Stomach smooth muscle (tissue), 2 donors: ENCODE measurements at regions not wholly inside any gene's neighbourhood (a gene's known extent, or its start where the extent isn't known, plus 50 kb on each side); places are given as distances from the start of the nearest gene placed in this dataset.
"Not testable (repeated sequence)": the region's sequence is repeated elsewhere in the genome, so short reads cannot be mapped to it uniquely, and the experiment has no call there.

Experiments used
- H3K27ac ChIP-seq: one replicate; pipeline ENCODE4 v1.7.0; 2013; ENCODE audit warnings: mild to moderate bottlenecking, low read length, inconsistent platforms
- H3K27me3 ChIP-seq, 2 donors: one replicate each; pipeline ENCODE4 v1.7.0; 2013; ENCODE audit warnings: low read length in 2 of 2; ENCODE audit not compliant: insufficient read depth in 2 of 2, control insufficient read depth in 1 of 2
- H3K36me3 ChIP-seq, 2 donors: one replicate each; pipeline ENCODE4 v1.7.0; 2013; ENCODE audit warnings: low read length in 2 of 2; ENCODE audit not compliant: control insufficient read depth in 2 of 2, insufficient read depth in 2 of 2
- H3K4me1 ChIP-seq: one replicate; pipeline ENCODE4 v1.7.0; 2013; ENCODE audit warnings: low read length; ENCODE audit not compliant: control insufficient read depth, insufficient read depth
- H3K4me3 ChIP-seq, 2 donors: one replicate each; pipeline ENCODE4 v1.7.0; 2013; ENCODE audit warnings: low read length in 2 of 2
- H3K9ac ChIP-seq, 2 donors: one replicate each; pipeline ENCODE4 v1.7.0; 2013; ENCODE audit warnings: low read length in 2 of 2, mild to moderate bottlenecking in 1 of 2
- H3K9me3 ChIP-seq, 2 donors: one replicate each; pipeline ENCODE4 v1.7.0; 2013; ENCODE audit warnings: low read length in 2 of 2; ENCODE audit not compliant: control insufficient read depth in 2 of 2
- donor health status: healthy.
- donor health status: Pancreatic carcinoma.

DNA sequence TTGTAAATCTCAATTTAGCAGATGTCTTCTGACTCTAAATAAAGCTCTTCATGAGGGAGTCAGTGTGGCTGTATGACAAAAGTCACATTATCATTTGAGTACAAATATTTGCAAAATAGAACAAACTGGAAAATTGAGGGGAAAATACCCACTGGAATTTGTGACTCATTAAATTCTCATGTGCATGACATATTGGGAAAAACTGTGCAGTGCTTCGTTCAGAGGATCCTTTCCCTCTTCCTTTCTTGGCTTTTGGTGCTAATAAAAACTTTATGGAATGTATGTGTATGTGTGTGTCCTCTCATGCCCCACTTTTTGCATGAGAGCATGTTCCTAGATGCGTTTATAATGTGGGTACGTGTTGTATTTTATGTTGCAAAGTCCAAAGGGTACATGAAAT is 267.8 kb downstream of the KTN1 start:
- Histone ChIP-seq H3K27ac (no peak overlapping the region), H3K9me3 (no peaks in the 10 kb centered on the region), H3K27me3 (no peaks in the 10 kb centered on the region), H3K36me3 (no peaks in the 10 kb centered on the region), H3K4me1 (no peaks in the 10 kb centered on the region), H3K4me3 (no peak overlapping the region), H3K9ac (no peak overlapping the region)

DNA sequence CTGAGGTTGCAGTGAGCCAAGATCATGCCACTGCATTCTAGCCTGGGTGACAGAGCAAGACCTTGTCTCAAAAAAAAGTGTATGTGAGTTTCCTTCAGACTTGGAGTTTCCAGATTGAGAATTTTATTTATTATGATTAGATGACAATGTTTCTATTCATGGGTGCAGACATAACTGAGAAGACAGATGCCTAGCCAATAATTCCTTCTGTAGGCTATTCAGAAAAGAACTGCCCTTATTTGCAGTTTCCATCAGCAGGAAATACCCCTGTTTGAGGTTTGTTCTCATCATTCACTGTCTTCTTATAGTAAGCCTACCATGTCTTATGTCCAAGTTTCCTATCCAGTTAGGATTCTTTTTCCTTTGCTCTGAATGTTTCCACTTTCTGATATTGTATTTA is 269.0 kb downstream of the KTN1 start:
- H3K27me3 ChIP-seq, result no peaks in the 10 kb centered on the region
- no peaks in the 10 kb centered on the region for H3K36me3 ChIP-seq
- H3K4me3 ChIP-seq, result no peak overlapping the region
- no peak overlapping the region for H3K9ac ChIP-seq
- H3K27ac ChIP-seq, result no peak overlapping the region
- no peaks in the 10 kb centered on the region for H3K4me1 ChIP-seq
- H3K9me3 ChIP-seq, result no peaks in the 10 kb centered on the region

DNA sequence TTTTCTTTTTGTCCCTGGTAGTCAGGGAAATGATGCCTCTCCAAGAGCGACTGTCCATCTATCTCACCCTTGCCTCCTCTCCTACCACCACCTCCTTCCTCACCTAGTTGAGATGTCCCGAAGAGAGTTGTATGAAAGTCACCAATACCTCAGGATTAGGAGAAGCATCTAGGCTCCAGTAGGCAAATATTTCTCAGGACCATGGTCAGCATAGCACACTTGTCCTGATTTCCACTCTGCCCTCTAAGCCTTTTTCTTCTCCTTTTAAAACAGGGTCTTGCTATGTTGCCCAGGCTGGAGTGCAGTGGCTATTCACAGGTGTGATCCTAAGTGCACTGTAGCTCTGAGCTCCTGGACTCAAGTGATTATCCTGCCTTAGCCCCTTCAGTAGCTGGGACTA is 268.4 kb upstream of the PELI2 start:
- Histone ChIP-seq H3K27me3 (no peaks in the 10 kb centered on the region), H3K9me3 (no peaks in the 10 kb centered on the region), H3K9ac (no peak overlapping the region), H3K36me3 (no peaks in the 10 kb centered on the region), H3K4me1 (no peaks in the 10 kb centered on the region), H3K27ac (no peak overlapping the region), H3K4me3 (no peak overlapping the region)

DNA sequence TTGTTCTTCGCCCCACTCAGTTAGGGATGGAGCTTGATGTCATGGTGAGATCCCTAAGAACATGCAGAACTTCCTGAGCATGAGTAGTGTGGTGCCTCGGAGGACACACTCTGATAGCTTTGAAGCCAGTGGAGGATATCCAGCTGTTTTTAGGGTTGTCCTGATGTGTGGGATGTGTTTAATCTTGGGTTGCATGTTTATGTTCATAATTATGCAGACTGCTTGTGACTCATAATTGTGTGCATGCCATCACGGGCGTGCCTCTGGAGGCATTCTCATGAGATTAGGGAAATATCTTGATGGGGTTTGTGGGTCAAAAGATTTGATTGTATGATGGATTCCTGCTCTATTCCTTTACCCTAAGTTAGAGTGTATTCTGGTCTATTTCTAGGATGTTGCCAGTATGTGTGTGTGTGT is 267.4 kb upstream of the PELI2 start:
- Histone ChIP-seq H3K27ac (no peak overlapping the region), H3K36me3 (no peaks in the 10 kb centered on the region), H3K4me1 (no peaks in the 10 kb centered on the region), H3K9me3 (no peaks in the 10 kb centered on the region), H3K27me3 (no peaks in the 10 kb centered on the region), H3K9ac (no peak overlapping the region), H3K4me3 (no peak overlapping the region)

DNA sequence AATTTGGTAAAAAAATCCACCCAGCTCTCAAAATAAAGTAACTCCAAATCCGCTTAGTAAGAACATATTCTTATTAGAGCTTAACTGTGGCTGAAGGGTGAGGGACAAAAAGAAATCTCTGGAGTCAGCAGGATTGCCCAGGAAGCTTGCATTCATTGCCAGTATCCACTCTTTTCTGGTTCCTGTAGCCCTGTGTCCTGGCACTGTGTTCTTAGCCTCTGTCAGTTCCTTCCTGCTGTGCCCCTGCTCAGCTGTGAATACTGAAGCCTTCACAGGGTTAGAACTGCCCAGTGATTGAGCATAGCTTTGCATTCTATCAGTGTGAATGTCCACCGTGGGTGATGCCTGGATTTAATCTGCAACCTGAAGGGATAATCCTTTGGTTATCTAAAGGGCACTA is 266.9 kb upstream of the PELI2 start:
- no peak overlapping the region for H3K27ac ChIP-seq
- no peaks in the 10 kb centered on the region for H3K9me3 ChIP-seq
- no peaks in the 10 kb centered on the region for H3K4me1 ChIP-seq
- no peak overlapping the region for H3K4me3 ChIP-seq
- no peaks in the 10 kb centered on the region for H3K36me3 ChIP-seq
- no peaks in the 10 kb centered on the region for H3K27me3 ChIP-seq
- no peak overlapping the region for H3K9ac ChIP-seq

DNA sequence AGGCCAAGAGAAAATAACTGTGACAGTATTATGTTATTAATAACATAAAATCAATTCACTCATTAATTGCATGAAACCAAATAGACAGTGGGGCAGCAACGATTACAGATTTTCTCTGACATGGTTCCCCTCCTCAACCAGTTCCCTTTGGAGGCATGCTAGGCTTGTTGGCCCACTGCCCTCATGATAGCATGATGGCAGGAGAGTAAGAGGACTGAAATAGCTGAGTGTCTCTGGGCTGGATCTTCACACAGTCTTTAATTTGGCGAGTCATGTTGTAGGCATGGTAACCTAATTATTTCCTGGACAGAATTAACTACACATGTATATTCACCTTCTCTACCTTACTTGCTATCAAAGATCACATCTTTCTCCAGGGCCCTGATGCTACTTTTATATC is 266.2 kb upstream of the PELI2 start:
- Histone ChIP-seq H3K4me1 (no peaks in the 10 kb centered on the region), H3K36me3 (no peaks in the 10 kb centered on the region), H3K27ac (no peak overlapping the region), H3K9me3 (no peaks in the 10 kb centered on the region), H3K27me3 (no peaks in the 10 kb centered on the region), H3K9ac (no peak overlapping the region), H3K4me3 (no peak overlapping the region)

DNA sequence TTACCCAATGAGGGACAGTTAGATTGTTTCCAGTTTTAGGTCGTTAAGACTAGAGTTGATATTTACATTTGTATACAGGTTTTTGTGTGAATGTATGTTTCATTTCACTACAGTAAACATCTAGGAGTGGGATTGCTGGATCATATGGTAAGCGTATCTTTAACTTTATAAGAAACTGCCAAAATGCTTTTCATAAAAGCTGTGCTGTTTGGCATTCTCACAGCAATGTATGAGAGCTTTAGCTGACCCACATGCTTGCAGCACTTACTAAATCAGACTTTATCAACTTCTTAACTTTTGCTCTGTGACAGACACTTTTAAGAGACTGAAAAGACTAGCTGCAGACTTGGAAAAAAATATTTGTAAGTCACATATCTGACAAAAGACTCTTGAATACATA is 262.5 kb upstream of the PELI2 start:
- no peaks in the 10 kb centered on the region for H3K27me3 ChIP-seq
- no peaks in the 10 kb centered on the region for H3K36me3 ChIP-seq
- H3K9ac ChIP-seq, result no peak overlapping the region
- H3K4me1 ChIP-seq, result no peaks in the 10 kb centered on the region
- no peak overlapping the region for H3K27ac ChIP-seq
- H3K9me3 ChIP-seq, result peaks cover 0 to 4% of the 10 kb centered on the region in 2 donors
- no peak overlapping the region for H3K4me3 ChIP-seq

DNA sequence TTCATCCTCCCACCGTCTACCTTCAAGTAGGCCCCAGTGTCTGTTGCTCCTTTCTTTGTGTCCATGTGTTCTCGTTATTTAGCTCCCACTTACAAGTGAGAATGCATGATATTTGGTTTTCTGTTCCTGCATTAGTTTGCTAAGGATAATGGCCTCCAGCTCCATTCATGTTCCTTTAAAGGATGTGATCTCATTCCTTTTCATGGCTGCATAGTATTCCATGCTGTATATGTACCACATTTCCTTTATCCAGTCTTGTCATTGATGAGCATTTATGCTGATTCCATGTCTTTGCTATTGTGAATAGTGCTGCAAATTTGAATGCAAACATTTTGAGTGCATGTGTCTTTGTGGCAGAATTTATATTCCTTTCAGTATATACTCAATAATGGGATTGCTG is 259.6 kb upstream of the PELI2 start:
- Histone ChIP-seq H3K4me1 (no peaks in the 10 kb centered on the region), H3K9ac (no peak overlapping the region), H3K27me3 (no peaks in the 10 kb centered on the region), H3K36me3 (no peaks in the 10 kb centered on the region), H3K27ac (no peak overlapping the region), H3K9me3 (peaks cover 0 to 4% of the 10 kb centered on the region in 2 donors), H3K4me3 (no peak overlapping the region)

DNA sequence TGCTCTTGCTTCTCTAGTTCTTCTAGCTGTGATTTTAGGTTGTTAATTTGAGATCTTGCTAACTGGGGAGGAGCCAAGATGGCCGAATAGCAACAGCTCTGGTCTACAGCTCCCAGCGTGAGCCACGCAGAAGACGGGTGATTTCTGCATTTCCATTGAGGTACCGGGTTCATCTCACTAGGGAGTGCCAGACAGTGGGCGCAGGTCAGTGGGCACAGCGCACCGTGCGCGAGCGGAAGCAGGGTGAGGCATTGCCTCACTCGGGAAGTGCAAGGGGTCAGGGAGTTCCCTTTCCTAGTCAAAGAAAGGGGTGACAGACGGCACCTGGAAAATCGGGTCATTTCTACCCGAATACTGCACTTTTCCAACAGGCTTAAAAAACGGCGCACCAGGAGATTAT is 256.6 kb upstream of the PELI2 start:
- H3K27me3 ChIP-seq, H3K36me3 ChIP-seq, H3K4me3 ChIP-seq, H3K9ac ChIP-seq, H3K27ac ChIP-seq, H3K4me1 ChIP-seq, H3K9me3 ChIP-seq: not testable (repeated sequence)

DNA sequence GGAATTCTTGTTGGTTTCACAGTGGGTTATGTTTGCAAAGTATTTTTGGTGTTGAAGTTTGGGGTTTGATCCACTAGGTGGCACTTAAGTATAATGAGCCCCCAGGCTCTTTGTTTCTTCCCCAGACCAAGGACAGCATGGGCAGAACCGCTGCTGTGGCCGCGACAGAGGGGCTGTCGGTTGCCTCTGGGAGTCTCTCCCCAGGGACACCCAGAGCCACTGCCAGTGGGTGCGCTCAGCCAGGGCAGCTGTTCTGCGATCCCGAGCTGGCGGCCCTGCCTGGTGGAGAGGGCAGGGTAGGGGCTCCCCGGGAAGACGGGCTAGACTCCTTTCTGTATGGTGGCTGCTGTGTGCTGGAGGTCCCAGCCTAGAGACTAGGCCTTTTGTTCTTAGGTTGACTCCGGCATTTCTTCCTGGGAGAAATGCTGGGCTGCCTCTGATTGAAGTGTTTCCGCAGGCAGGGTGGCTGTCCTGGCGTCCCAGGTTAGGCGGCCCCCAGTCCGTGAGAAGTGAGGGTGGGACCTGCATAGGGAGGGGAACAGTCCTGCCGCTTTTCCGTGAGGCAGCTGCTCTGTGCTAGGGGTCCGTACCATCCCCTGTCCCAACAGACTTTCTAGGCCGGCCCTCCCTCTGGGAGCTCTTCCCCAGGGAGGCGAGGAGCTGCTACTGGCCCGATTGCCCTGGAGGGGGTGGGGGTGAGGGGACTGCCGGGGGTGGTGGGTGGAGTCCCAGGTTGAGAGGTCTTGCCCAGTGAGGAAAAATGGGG is 253.1 kb upstream of the PELI2 start:
- H3K27ac ChIP-seq, result no peak overlapping the region
- H3K27me3 ChIP-seq, result no peaks in the 10 kb centered on the region
- H3K36me3 ChIP-seq, result no peaks in the 10 kb centered on the region
- no peaks in the 10 kb centered on the region for H3K4me1 ChIP-seq
- no peaks in the 10 kb centered on the region for H3K9me3 ChIP-seq
- no peak overlapping the region for H3K4me3 ChIP-seq
- H3K9ac ChIP-seq, result no peak overlapping the region

DNA sequence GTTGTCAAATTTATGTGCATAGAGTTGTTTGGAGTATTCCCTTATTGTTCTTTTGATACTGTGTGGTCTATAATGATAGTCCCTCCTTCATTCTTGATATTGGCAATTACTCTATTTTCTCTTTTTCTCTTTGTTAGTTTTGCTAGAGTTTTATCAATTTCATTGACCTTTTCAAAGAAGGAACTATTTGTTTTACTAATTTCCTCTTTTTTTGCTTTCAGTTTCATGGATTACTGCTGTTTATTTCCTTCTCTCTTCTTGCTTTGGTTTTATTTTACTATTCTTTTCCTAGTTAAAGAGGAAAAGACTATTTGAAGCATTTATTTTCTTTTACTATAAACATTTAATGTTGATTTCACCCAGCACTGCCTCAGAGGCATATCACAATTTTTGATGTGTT is 250.9 kb upstream of the PELI2 start:
- no peak overlapping the region for H3K9ac ChIP-seq
- no peaks in the 10 kb centered on the region for H3K9me3 ChIP-seq
- H3K4me3 ChIP-seq, result no peak overlapping the region
- H3K36me3 ChIP-seq, result no peaks in the 10 kb centered on the region
- H3K27me3 ChIP-seq, result no peaks in the 10 kb centered on the region
- H3K27ac ChIP-seq, result no peak overlapping the region
- no peaks in the 10 kb centered on the region for H3K4me1 ChIP-seq
